ENCODE measurements at regions not wholly inside any gene's neighbourhood (a gene's known extent, or its start where the extent isn't known, plus 50 kb on each side); places are given as distances from the start of the nearest gene placed in this dataset.

DNA sequence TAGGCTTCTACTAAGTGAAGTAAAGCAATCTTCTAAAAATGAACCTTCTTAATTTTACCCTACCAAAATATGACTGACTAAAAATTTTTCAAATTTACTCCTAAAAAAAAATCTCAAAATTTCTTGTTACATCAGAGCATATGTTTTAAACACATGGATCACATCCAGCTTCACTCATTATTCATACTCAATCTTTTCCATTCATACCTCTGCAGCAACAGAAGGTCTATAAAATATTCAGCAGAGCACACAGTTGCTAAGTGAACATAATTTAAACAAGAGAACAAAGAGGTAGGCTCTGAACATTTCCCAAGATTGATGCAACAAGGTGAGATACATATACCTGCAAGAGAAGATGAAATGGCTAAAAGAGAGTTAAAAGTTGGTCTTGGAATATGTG, 213.9 kb downstream of the SOD2 start:
- no peak for DNase-seq (ENCODE audit: low spot score)

- DNase-seq (ENCODE audit: low spot score), result no peak
Observed at GRCh38 chr6:159473475-159474263, 219.4 kb downstream of the SOD2 start.

DNA sequence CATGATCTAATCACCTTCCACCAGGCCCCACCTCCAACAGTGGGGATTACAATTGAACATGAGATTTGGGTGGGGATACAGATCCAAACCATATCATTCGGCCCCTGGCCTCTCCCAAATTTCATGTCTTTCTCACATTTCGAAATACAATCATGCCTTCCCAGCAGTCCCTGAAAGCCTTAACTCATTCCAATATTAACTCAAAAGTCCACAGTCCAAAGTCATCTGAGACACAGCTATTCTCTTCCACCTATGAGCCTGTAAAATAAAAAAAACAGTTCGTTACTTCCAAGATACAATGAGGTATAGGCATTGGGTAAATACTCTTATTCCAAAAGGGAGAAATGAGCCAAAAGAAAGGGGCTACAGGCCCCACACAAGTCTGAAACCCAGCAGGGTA, 222.6 kb downstream of the SOD2 start:
- no peak for DNase-seq (ENCODE audit: low spot score)

- no peak for DNase-seq (ENCODE audit: low spot score)
Observed at GRCh38 chr6:159469443-159469842, 223.6 kb downstream of the SOD2 start.

GRCh38 chr6:159468994-159469393, 224.0 kb downstream of the SOD2 start:
- DNase-seq (ENCODE audit: low spot score), result no peak

- no peak for DNase-seq (ENCODE audit: low spot score)
Observed at GRCh38 chr6:159467473-159468041, 225.5 kb downstream of the SOD2 start.

GRCh38 chr6:159466926-159467325, 226.1 kb downstream of the SOD2 start:
- DNase-seq (ENCODE audit: low spot score), result no peak

GRCh38 chr6:159464816-159465215, 228.2 kb downstream of the SOD2 start:
- DNase-seq (ENCODE audit: low spot score), result no peak

GRCh38 chr6:159463119-159463829, 229.8 kb downstream of the SOD2 start:
- no peak for DNase-seq (ENCODE audit: low spot score)

- no peak for DNase-seq (ENCODE audit: low spot score)
Observed at GRCh38 chr6:159462431-159462830, 230.6 kb downstream of the SOD2 start.

DNA sequence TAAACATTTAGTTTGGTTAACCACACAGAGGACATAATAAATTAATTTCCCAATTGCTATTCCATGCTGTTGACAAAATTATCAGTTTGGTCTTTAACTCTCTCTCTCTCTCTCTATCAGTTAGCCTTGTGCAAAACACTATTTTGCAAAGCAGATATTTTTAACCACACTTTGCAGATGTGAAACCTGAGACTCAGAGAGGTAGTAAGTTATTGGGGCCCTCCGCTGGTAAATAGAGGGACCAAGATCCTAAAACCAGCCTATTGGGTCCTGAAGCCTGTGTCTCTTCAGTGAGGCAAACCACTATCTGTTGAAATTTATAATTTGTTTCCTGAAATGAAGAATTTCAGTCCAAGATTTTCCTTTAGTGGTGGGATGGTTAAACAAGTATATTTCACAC, 231.0 kb downstream of the SOD2 start:
- no peak for DNase-seq (ENCODE audit: low spot score)

DNA sequence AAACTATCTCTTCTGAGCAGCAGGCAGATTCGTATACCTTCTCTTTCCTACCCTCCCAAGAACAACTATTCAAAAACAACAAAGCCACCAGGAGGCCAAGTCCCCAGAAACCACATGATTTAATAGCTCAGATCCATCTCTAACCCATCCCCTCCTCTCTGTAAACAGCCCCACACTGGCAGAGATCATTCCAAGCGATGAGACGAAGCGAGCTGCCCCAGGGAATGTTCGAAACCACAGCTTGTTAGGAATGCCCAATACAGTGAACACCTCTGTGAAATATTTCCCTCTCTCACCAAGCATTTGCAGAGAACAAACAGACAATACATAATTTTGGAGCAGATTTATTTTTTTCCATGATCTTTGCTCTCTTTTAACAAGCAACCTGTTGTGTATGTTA, 231.8 kb downstream of the SOD2 start:
- no peak for DNase-seq (ENCODE audit: low spot score)

DNA sequence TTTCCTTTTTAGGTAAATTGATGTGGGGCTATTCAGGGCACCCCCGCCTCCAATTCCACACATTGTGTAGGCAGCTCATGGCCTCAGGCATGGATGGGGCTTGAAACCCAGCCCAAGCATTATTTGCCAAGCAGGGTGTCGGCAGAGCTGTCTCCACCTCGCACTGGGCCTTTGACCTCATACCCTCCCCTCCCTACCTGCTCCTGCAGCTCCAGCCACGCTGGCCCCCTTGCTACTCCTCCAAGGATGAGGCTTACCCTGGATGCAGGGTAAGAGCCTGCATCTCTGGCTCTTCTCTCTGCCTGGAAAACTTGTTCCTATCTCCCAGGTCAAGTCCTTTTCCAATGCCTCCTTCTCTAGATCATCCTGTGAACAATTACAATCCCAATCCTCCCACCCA, 232.6 kb downstream of the SOD2 start:
- no peak for DNase-seq (ENCODE audit: low spot score)

DNA sequence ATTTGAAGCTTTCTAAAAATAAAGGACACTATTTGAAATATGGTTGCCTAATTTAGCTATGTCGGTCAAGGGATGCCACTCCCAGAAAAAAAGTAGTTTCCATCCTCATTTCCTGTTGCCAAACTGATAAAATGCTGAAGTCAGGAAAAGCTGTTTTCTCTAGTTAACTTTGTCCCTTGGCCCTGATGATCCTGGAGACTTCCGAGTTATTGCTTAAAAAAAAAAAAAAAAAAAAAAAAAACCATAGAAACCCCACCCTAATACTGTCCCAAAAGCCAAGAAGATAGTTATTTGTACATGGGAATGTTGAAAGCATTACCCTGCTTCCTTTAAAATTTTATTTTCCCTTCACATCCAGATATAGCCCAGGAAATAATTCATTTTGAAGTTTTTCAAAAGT, 236.7 kb downstream of the SOD2 start:
- DNase-seq (ENCODE audit: low spot score), result no peak

DNA sequence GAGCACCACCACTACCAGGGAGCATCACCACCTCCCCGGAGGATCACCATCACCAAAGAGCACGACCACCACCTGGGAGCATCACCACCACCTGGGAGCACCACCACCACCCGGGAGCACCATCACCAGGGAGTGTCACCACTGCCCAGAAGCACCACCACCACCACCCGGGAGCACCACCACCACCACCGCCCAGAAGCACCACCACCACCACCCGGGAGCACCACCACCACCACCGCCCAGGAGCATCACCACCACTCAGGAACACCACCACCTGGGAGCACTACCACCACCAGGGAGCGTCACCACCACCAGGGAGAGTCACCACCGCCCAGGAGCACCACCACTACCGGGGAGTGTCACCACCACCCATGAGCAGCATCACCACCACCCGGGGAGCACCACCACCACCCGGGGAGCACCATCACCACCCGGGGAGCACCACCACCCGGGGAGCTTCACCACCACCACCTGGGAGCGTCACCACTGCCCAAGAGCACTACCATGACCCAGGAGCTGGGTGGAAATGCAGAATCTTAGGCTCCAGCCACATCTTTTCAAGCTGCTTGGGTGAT, 237.3 kb downstream of the SOD2 start:
- no peak for DNase-seq (ENCODE audit: low spot score)

DNA sequence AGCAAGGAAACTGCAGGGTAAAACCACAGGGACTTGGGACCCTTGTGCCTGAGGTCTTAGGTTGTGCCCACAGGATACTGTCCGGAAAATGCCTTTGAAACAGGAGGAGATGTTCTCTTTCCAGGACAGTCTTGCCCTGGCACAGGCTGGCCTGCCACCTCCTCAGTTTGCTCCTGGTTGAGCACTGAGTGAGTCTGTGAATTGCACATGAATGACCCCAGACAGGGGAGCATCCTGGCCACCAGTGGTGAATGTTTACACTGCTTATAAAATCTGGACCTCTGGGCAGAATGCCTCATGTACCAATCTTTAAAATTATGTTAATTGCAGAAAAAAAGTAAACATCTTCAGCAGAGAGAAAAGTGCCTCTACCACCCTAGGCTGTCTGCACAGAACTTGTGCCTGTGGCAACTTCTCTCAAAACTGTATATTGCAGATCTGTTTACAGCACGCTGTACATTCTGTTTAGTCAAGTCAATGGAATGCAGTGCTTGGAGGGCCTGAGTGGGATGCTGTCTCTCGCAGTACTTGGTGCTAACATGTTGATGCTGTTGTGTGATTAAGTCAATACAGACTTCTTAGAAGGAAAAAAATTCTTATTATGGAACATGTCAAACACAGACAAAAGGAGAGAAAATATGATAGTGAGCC, 242.1 kb downstream of the SOD2 start:
- DNase-seq (ENCODE audit: low spot score), result no peak

DNA sequence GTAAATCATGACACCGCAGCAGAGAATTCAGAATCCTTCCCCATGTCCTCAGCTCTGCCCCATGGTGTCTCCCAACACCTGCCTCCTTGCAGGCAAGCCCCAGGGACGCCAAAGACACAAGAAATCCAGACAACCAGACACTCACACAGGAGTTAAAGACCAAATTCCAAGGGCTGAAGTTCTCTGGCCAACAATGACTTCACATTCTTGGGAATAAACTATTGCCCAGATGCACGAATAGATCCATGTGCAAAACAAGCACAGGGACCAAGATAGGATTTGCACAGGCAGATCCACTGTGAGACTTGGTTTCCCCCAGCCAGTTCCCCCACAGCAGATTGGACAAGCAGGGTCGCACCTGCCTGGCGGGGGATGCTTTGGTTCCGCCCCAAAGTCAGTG, 246.7 kb downstream of the SOD2 start:
- no peak for DNase-seq (ENCODE audit: low spot score)

DNA sequence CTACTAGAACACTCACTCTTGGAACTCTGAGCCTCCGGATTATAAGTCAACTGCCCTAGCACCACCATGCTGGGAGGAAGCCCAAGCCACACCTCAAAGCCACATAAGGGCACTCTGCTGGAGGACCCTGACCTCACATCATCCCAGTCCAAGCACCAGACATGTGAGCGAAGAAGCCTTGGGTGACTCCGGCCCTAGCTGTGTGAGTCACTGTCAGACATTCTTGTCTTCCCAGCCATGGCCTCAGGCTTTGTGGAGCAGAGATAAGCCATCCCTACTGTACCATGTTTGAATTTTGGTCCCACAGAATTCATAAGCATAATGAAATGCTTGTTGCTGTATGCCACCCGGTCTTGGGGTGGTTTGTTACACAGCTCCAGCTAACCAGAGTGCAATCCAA, 247.7 kb downstream of the SOD2 start:
- DNase-seq (ENCODE audit: low spot score), result no peak

- DNase-seq (ENCODE audit: low spot score), result no peak
Observed at GRCh38 chr6:159444056-159444760, 248.8 kb downstream of the SOD2 start.

- no peak for DNase-seq (ENCODE audit: low spot score)
Observed at GRCh38 chr6:159443417-159443920, 249.6 kb downstream of the SOD2 start.

DNA sequence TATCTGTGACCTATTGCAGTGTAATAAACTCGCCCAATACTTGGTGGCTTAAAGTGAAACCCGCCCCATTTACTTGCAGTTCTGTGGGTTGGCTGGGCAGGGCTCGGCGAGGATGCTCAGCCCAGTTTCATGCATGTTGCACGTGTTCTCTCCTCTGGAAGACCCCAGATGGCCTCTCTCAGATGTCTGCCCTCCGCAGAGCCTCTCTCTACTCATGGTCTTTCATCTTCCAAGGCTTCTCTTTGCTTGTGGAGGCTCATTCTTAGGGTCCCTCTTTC, 251.4 kb downstream of the SOD2 start:
- DNase-seq (ENCODE audit: low spot score), result no peak

Data from globus pallidus (tissue), 1 donor.